Peyer's patch (tissue), 4 donors: ENCODE measurements at regions not wholly inside any gene's neighbourhood (a gene's known extent, or its start where the extent isn't known, plus 50 kb on each side); places are given as distances from the start of the nearest gene placed in this dataset.

Source experiments
- POLR2A ChIP-seq, 2 donors: fragments of 450-650 bp; IDR thresholded peaks; one replicate each; pipeline ENCODE4 v1.5.1; 2017; ENCODE audit warnings: antibody characterized with exemption in 2 of 2, mild to moderate bottlenecking in 2 of 2, moderate library complexity in 2 of 2
- TF ChIP-seq, protein P1 (sequence below), 6 experiments: fragments of 450-650 bp in 4 of 6; fragments of 200-600 bp in 2 of 6; sonication (generic) in 1 of 6; IDR thresholded peaks; one replicate each; pipeline ENCODE4 v1.5.1; 2017 to 2019; ENCODE audit warnings: antibody characterized with exemption in 6 of 6, mild to moderate bottlenecking in 3 of 6, moderate library complexity in 1 of 6

- TF ChIP-seq, protein P1, sequence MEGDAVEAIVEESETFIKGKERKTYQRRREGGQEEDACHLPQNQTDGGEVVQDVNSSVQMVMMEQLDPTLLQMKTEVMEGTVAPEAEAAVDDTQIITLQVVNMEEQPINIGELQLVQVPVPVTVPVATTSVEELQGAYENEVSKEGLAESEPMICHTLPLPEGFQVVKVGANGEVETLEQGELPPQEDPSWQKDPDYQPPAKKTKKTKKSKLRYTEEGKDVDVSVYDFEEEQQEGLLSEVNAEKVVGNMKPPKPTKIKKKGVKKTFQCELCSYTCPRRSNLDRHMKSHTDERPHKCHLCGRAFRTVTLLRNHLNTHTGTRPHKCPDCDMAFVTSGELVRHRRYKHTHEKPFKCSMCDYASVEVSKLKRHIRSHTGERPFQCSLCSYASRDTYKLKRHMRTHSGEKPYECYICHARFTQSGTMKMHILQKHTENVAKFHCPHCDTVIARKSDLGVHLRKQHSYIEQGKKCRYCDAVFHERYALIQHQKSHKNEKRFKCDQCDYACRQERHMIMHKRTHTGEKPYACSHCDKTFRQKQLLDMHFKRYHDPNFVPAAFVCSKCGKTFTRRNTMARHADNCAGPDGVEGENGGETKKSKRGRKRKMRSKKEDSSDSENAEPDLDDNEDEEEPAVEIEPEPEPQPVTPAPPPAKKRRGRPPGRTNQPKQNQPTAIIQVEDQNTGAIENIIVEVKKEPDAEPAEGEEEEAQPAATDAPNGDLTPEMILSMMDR (IDR thresholded peaks at IDR 0.05): no peak
- no peak for TF ChIP-seq POLR2A (IDR thresholded peaks at IDR 0.05)
These were observed 106.1 kb upstream of the ALKAL2 start for GRCh38 chr2:393711-394696.
